IMR-90 (cell line): ENCODE measurements at regions not wholly inside any gene's neighbourhood (a gene's known extent, or its start where the extent isn't known, plus 50 kb on each side); places are given as distances from the start of the nearest gene placed in this dataset.

ENCODE experiments used
- ATAC-seq: fragments of 200-7000 bp; cut with Tn5 transposase; 2 replicates; pipeline ENCODE4 v1.9.1; 2020; ENCODE audit warnings: low read depth, mild to moderate bottlenecking, moderate library complexity
- BruUV-seq: library from RNA; stranded (reverse); fragments of 400-500 nt; replicated peaks from 2 replicates; lab custom pipeline; 2021; lab: Mats Ljungman, UMichigan
- CTCF ChIA-PET: fragments of 300-600 bp; formaldehyde crosslinking; extraction: SDS; loops from one replicate; lab custom pipeline; 2021; ENCODE audit warnings: antibody characterized with exemption; lab: Yijun Ruan, JAX
- POLR2A ChIA-PET: fragments of 300-600 bp; sonication (Branson Sonifier 250); formaldehyde crosslinking; loops from one replicate; lab custom pipeline; 2022; ENCODE audit warnings: antibody characterized with exemption; ENCODE audit not compliant: unreplicated experiment; lab: Charles Lee
- DNase-seq: peaks from one replicate; pipeline ENCODE4 v3.0.0; 2013
- H2AFZ ChIP-seq: replicated peaks from 2 replicates; pipeline ENCODE3; 2013; ENCODE audit warnings: low read length, mild to moderate bottlenecking; ENCODE audit not compliant: poor library complexity
- H2AK5ac ChIP-seq: 2 replicates; pipeline ENCODE4 v1.6.1; 2013; ENCODE audit warnings: low read depth, low read length, inconsistent platforms
- H2AK9ac ChIP-seq: replicated peaks from 2 replicates; pipeline ENCODE3; 2013; ENCODE audit warnings: mild to moderate bottlenecking, low read depth, low read length, moderate library complexity; ENCODE audit not compliant: poor library complexity
- H2BK120ac ChIP-seq: 2 replicates; pipeline ENCODE4 v1.6.1; 2013; ENCODE audit warnings: low read depth, low read length, inconsistent platforms
- H2BK15ac ChIP-seq: 3 replicates; pipeline ENCODE4 v1.6.1; 2013; ENCODE audit warnings: low read depth, low read length, inconsistent platforms
- H2BK20ac ChIP-seq: 2 replicates; pipeline ENCODE4 v1.6.1; 2013; ENCODE audit warnings: low read depth, mild to moderate bottlenecking, inconsistent platforms, low read length, moderate library complexity
- H2BK5ac ChIP-seq: 2 replicates; pipeline ENCODE4 v1.6.1; 2013; ENCODE audit warnings: mild to moderate bottlenecking, low read depth, low read length, inconsistent platforms; ENCODE audit not compliant: poor library complexity, severe bottlenecking
- H3K14ac ChIP-seq: replicated peaks from 2 replicates; pipeline ENCODE4 v1.6.1; 2013; ENCODE audit warnings: low read depth, low read length, inconsistent platforms
- H3K18ac ChIP-seq: 2 replicates; pipeline ENCODE4 v1.6.1; 2013; ENCODE audit warnings: low read depth, low read length, control low read depth
- H3K23ac ChIP-seq: 2 replicates; pipeline ENCODE4 v1.6.1; 2013; ENCODE audit warnings: low read depth, low read length, inconsistent platforms
- H3K27ac ChIP-seq: 2 replicates; pipeline ENCODE4 v1.5.1; 2013; ENCODE audit warnings: mild to moderate bottlenecking, control low read depth, low read length; ENCODE audit not compliant: insufficient read depth
- H3K27me3 ChIP-seq: 2 replicates; pipeline ENCODE4 v1.6.1; 2013; ENCODE audit warnings: low read length; ENCODE audit not compliant: control insufficient read depth, insufficient read depth
- H3K36me3 ChIP-seq: 2 replicates; pipeline ENCODE4 v1.6.1; 2013; ENCODE audit warnings: low read length, mixed read lengths; ENCODE audit not compliant: control insufficient read depth, insufficient read depth
- H3K4ac ChIP-seq: 2 replicates; pipeline ENCODE4 v1.6.1; 2013; ENCODE audit warnings: low read depth, low read length, inconsistent platforms
- H3K4me1 ChIP-seq: 2 replicates; pipeline ENCODE4 v1.6.1; 2013; ENCODE audit warnings: low read length, mixed read lengths; ENCODE audit not compliant: control insufficient read depth, insufficient read depth
- H3K4me2 ChIP-seq: 2 replicates; pipeline ENCODE4 v1.6.1; 2013; ENCODE audit warnings: low read depth, mild to moderate bottlenecking, control low read depth, low read length, moderate library complexity
- H3K4me3 ChIP-seq: 2 replicates; pipeline ENCODE4 v1.5.1; 2013; ENCODE audit warnings: low read depth, mild to moderate bottlenecking, control low read depth, low read length, moderate library complexity; ENCODE audit not compliant: insufficient read depth
- H3K56ac ChIP-seq: 2 replicates; pipeline ENCODE4 v1.6.1; 2013; ENCODE audit warnings: low read length, inconsistent platforms; ENCODE audit not compliant: insufficient read depth; ENCODE audit errors: extremely low read depth
- H3K79me1 ChIP-seq, 2 experiments: 2 replicates each; pipeline ENCODE4 v1.6.1; 2013; ENCODE audit warnings: low read length in 2 of 2, inconsistent platforms in 1 of 2, low read depth in 1 of 2
- H3K9ac ChIP-seq: 2 replicates; pipeline ENCODE4 v1.6.1; 2013; ENCODE audit warnings: low read depth, low read length, control low read depth
- H3K9me1 ChIP-seq: 2 replicates; pipeline ENCODE4 v1.6.1; 2013; ENCODE audit warnings: low read length, inconsistent platforms; ENCODE audit not compliant: insufficient read depth
- H3K9me3 ChIP-seq: 2 replicates; pipeline ENCODE4 v1.6.1; 2013; ENCODE audit warnings: low read length; ENCODE audit not compliant: control insufficient read depth, insufficient read depth
- H4K20me1 ChIP-seq: 2 replicates; pipeline ENCODE4 v1.6.1; 2013; ENCODE audit warnings: low read length, inconsistent platforms; ENCODE audit not compliant: insufficient read depth
- H4K5ac ChIP-seq: 2 replicates; pipeline ENCODE4 v1.6.1; 2013; ENCODE audit warnings: mild to moderate bottlenecking, low read depth, low read length, control low read depth
- H4K8ac ChIP-seq, 2 experiments: 2 replicates each; pipeline ENCODE4 v1.6.1; 2013; ENCODE audit warnings: low read depth in 2 of 2, low read length in 2 of 2, control low read depth in 1 of 2, inconsistent platforms in 1 of 2
- H4K91ac ChIP-seq: 2 replicates; pipeline ENCODE4 v1.6.1; 2013; ENCODE audit warnings: low read depth, low read length, inconsistent platforms; ENCODE audit not compliant: insufficient read depth
- BHLHE40 ChIP-seq: fragments of 150-350 bp; IDR thresholded peaks from 2 replicates; pipeline ENCODE4 v1.6.1; 2016; ENCODE audit warnings: mild to moderate bottlenecking, low read depth, low read length
- CEBPB ChIP-seq: IDR thresholded peaks from 2 replicates; pipeline ENCODE4 v1.6.1; 2012; ENCODE audit warnings: low read depth, low read length, improper control_type of control experiment
- CHD1 ChIP-seq: IDR thresholded peaks from 2 replicates; pipeline ENCODE4 v1.6.1; 2012; ENCODE audit warnings: low read depth, low read length, improper control_type of control experiment
- CTCF ChIP-seq: conservative IDR thresholded peaks from 2 replicates; pipeline ENCODE4 v1.5.1; 2012; ENCODE audit warnings: mild to moderate bottlenecking, low read depth, low read length, improper control_type of control experiment
- ELK1 ChIP-seq: fragments of 150-350 bp; IDR thresholded peaks from 2 replicates; pipeline ENCODE4 v1.6.1; 2016; ENCODE audit warnings: low read depth, mild to moderate bottlenecking, low read length, moderate library complexity, borderline replicate concordance
- FOS ChIP-seq: fragments of 150-350 bp; IDR thresholded peaks from 2 replicates; pipeline ENCODE4 v1.6.1; 2016; ENCODE audit warnings: low read depth, low read length
- MAFK ChIP-seq: IDR thresholded peaks from 2 replicates; pipeline ENCODE4 v1.6.1; 2012; ENCODE audit warnings: low read depth, low read length, improper control_type of control experiment
- MAZ ChIP-seq: IDR thresholded peaks from 2 replicates; pipeline ENCODE4 v1.6.1; 2012; ENCODE audit warnings: low read depth, mild to moderate bottlenecking, low read length, improper control_type of control experiment, moderate library complexity, borderline replicate concordance
- MXI1 ChIP-seq: IDR thresholded peaks from 2 replicates; pipeline ENCODE4 v1.6.1; 2012; ENCODE audit warnings: low read depth, mild to moderate bottlenecking, low read length, moderate library complexity, borderline replicate concordance
- NFE2L2 ChIP-seq: fragments of 150-350 bp; IDR thresholded peaks from 2 replicates; pipeline ENCODE4 v1.6.1; 2016; ENCODE audit warnings: low read depth, mild to moderate bottlenecking, low read length
- POLR2A ChIP-seq: IDR thresholded peaks from 2 replicates; pipeline ENCODE4 v1.6.1; 2012; ENCODE audit warnings: mild to moderate bottlenecking, low read depth, low read length
- RAD21 ChIP-seq: IDR thresholded peaks from 2 replicates; pipeline ENCODE4 v1.6.1; 2012; ENCODE audit warnings: low read length, improper control_type of control experiment
- RCOR1 ChIP-seq: IDR thresholded peaks from 2 replicates; pipeline ENCODE4 v1.6.1; 2012; ENCODE audit warnings: mild to moderate bottlenecking, low read length, improper control_type of control experiment; ENCODE audit not compliant: insufficient replicate concordance
- RFX5 ChIP-seq: IDR thresholded peaks from 2 replicates; pipeline ENCODE4 v1.8.0; 2012; ENCODE audit warnings: low read depth, mild to moderate bottlenecking, low read length, moderate library complexity
- SMC3 ChIP-seq: fragments of 150-350 bp; IDR thresholded peaks from 2 replicates; pipeline ENCODE4 v1.6.1; 2016; ENCODE audit warnings: low read depth, mild to moderate bottlenecking, antibody characterized with exemption, low read length, moderate library complexity
- USF2 ChIP-seq: fragments of 150-350 bp; IDR thresholded peaks from 2 replicates; pipeline ENCODE4 v1.6.1; 2017; ENCODE audit warnings: mild to moderate bottlenecking, antibody characterized with exemption, low read length, low read depth
- WGBS, 2 experiments: methylation state at CpG; one replicate each; pipeline versions ENCODE4 v1.1.5 to v1.1.7; 2013; ENCODE audit warnings: missing lambda C conversion rate in 2 of 2; ENCODE audit not compliant: insufficient read length in 1 of 2; ENCODE audit errors: extremely low coverage in 2 of 2; 5-methylcytosine and 5-hydroxymethylcytosine counted together
- dilution Hi-C: fragments of 300-500 bp; cut with HindIII; formaldehyde crosslinking; loops from one replicate; pipeline ENCODE4 v1.14.3; 2018; ENCODE audit warnings: low sequenced_read_pairs; ENCODE audit not compliant: unreplicated experiment
- in situ Hi-C: fragments of 300-500 bp; cut with MboI; formaldehyde crosslinking; loops from 3 replicates; pipeline ENCODE4 v1.14.3; 2019; ENCODE audit warnings: low sequenced_read_pairs, inconsistent platforms, mixed read lengths
- intact Hi-C: fragments of 100-400 bp; cut with micrococcal nuclease; formaldehyde crosslinking; loops from 2 replicates; pipeline ENCODE4 v1.10.0; 2022

- dilution Hi-C loops, result no loop called here
- no TSS peak for BruUV-seq
- Histone ChIP-seq H2BK120ac (no peak overlapping the region), H2AK9ac (no peak overlapping the region), H3K36me3 (no peaks in the 10 kb centered on the region), H3K23ac (no peak overlapping the region), H4K91ac (no peak overlapping the region), H3K9me3 (no peaks in the 10 kb centered on the region), H2AK5ac (no peak overlapping the region), H3K56ac (no peak overlapping the region), H3K4ac (no peak overlapping the region), H3K9ac (no peak overlapping the region), H3K4me1 (no peaks in the 10 kb centered on the region), H3K27ac (no peak overlapping the region), H3K79me1 (no peaks in the 10 kb centered on the region), H3K18ac (no peak overlapping the region), H3K4me2 (no peak overlapping the region), H2BK20ac (no peak overlapping the region), H2BK15ac (no peak overlapping the region), H4K5ac (no peak overlapping the region), H3K14ac (no peak overlapping the region), H3K27me3 (no peaks in the 10 kb centered on the region), H2BK5ac (no peak overlapping the region), H2AFZ (no peak overlapping the region), H3K4me3 (no peak overlapping the region), H3K9me1 (no peaks in the 10 kb centered on the region), H4K20me1 (no peaks in the 10 kb centered on the region), H4K8ac (no peak overlapping the region)
- intact Hi-C loops, result no loop called here
- no peak for ATAC-seq
- in situ Hi-C loops, result no loop called here
- ChIA-PET CTCF (no interaction called here), POLR2A (no interaction called here)
- WGBS, 2 experiments, result 0% methylated on average over 1 of the region's 5 CpGs; no CpG with 5 or more reads in 1 of the 2 experiments
- no peak for TF ChIP-seq MAZ
- no peak for TF ChIP-seq ELK1
- no peak for TF ChIP-seq MAFK
- no peak for TF ChIP-seq MXI1
- no peak for TF ChIP-seq CEBPB
- no peak for TF ChIP-seq RAD21
- no peak for TF ChIP-seq CHD1
- TF ChIP-seq CTCF, result no peak
- TF ChIP-seq FOS, result no peak
- no peak for TF ChIP-seq RFX5
- no peak for TF ChIP-seq POLR2A
- no peak for TF ChIP-seq SMC3
- TF ChIP-seq USF2, result no peak
- TF ChIP-seq RCOR1, result no peak
- TF ChIP-seq NFE2L2, result no peak
- no peak for TF ChIP-seq BHLHE40
- DNase-seq, result no peak
Observed at GRCh38 chr1:30172299-30172694, 551.1 kb downstream of the MATN1 start.
